HEK293 (cell line): ENCODE measurements at regions not wholly inside any gene's neighbourhood (a gene's known extent, or its start where the extent isn't known, plus 50 kb on each side); places are given as distances from the start of the nearest gene placed in this dataset.

Experiments
- ZNF157 ChIP-seq: fragments of 450-650 bp; formaldehyde crosslinking; IDR thresholded peaks from 2 replicates; pipeline ENCODE4 v1.5.1; 2016; ENCODE audit warnings: missing biosample characterization, missing genetic modification characterization
- ZNF211 ChIP-seq: fragments of 450-650 bp; formaldehyde crosslinking; IDR thresholded peaks from 2 replicates; pipeline ENCODE4 v1.5.1; 2016; ENCODE audit warnings: low read depth, missing biosample characterization, missing genetic modification characterization
- ZNF426 ChIP-seq: fragments of 450-650 bp; formaldehyde crosslinking; IDR thresholded peaks from 2 replicates; pipeline ENCODE4 v1.5.1; 2017; ENCODE audit warnings: missing biosample characterization, missing genetic modification characterization, mild to moderate bottlenecking, inconsistent platforms, moderate library complexity
- ZNF561 ChIP-seq: fragments of 450-650 bp; IDR thresholded peaks from 2 replicates; pipeline ENCODE4 v1.5.1; 2018; ENCODE audit warnings: missing biosample characterization, missing genetic modification characterization, borderline replicate concordance
- ZNF660 ChIP-seq: fragments of 450-650 bp; IDR thresholded peaks from 2 replicates; pipeline ENCODE4 v1.5.1; 2018; ENCODE audit warnings: missing biosample characterization, mild to moderate bottlenecking, missing genetic modification characterization
- ZNF76 ChIP-seq: fragments of 450-650 bp; formaldehyde crosslinking; IDR thresholded peaks from 2 replicates; pipeline ENCODE4; 2016; ENCODE audit warnings: low read depth, missing biosample characterization, missing genetic modification characterization, borderline replicate concordance
- ZNF792 ChIP-seq: fragments of 450-650 bp; formaldehyde crosslinking; IDR thresholded peaks from 2 replicates; pipeline ENCODE4 v1.5.1; 2016; ENCODE audit warnings: missing biosample characterization, missing genetic modification characterization
- TF ChIP-seq, protein P1 (sequence below): fragments of 450-650 bp; formaldehyde crosslinking; IDR thresholded peaks from 2 replicates; pipeline ENCODE4 v1.5.1; 2016; ENCODE audit warnings: missing biosample characterization, missing genetic modification characterization
- TF ChIP-seq, protein P2 (sequence below): fragments of 450-650 bp; formaldehyde crosslinking; optimal IDR thresholded peaks from 2 replicates; pipeline ENCODE3; 2016; ENCODE audit warnings: missing biosample characterization, mild to moderate bottlenecking, missing genetic modification characterization
- TF ChIP-seq, protein P3 (sequence below): fragments of 450-650 bp; formaldehyde crosslinking; IDR thresholded peaks from 2 replicates; pipeline ENCODE4 v1.5.1; 2016; ENCODE audit warnings: missing biosample characterization, missing genetic modification characterization
- TF ChIP-seq, protein P4 (sequence below): fragments of 450-650 bp; formaldehyde crosslinking; IDR thresholded peaks from 2 replicates; pipeline ENCODE4 v1.5.1; 2016; ENCODE audit warnings: missing biosample characterization, missing genetic modification characterization

DNA sequence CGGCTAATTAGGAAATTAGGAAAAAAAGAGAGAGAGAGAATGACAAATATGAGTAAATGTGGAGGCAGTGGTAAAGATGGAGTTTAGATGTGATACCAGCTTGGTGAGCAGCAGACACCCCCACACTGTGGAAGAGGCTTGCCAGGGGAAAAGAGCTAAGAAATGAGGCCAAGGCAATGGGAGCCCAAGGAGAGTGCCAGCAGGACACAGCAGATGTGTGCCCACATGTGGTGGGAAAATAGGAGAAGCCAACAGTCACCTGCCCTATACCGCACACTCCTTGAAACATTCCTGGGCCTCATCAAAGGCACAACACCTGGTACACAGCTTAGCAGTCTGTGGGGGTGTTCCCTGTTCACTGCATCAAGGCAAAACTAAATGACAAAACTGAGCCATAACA, 104.9 kb downstream of the FAM76B start:
- TF ChIP-seq, protein P1, sequence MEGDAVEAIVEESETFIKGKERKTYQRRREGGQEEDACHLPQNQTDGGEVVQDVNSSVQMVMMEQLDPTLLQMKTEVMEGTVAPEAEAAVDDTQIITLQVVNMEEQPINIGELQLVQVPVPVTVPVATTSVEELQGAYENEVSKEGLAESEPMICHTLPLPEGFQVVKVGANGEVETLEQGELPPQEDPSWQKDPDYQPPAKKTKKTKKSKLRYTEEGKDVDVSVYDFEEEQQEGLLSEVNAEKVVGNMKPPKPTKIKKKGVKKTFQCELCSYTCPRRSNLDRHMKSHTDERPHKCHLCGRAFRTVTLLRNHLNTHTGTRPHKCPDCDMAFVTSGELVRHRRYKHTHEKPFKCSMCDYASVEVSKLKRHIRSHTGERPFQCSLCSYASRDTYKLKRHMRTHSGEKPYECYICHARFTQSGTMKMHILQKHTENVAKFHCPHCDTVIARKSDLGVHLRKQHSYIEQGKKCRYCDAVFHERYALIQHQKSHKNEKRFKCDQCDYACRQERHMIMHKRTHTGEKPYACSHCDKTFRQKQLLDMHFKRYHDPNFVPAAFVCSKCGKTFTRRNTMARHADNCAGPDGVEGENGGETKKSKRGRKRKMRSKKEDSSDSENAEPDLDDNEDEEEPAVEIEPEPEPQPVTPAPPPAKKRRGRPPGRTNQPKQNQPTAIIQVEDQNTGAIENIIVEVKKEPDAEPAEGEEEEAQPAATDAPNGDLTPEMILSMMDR (tag by site-specific recombination) = no peak
- TF ChIP-seq, protein P2, sequence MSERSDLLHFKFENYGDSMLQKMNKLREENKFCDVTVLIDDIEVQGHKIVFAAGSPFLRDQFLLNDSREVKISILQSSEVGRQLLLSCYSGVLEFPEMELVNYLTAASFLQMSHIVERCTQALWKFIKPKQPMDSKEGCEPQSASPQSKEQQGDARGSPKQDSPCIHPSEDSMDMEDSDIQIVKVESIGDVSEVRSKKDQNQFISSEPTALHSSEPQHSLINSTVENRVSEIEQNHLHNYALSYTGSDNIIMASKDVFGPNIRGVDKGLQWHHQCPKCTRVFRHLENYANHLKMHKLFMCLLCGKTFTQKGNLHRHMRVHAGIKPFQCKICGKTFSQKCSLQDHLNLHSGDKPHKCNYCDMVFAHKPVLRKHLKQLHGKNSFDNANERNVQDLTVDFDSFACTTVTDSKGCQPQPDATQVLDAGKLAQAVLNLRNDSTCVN (tag by site-specific recombination) = no peak
- TF ChIP-seq, protein P3, sequence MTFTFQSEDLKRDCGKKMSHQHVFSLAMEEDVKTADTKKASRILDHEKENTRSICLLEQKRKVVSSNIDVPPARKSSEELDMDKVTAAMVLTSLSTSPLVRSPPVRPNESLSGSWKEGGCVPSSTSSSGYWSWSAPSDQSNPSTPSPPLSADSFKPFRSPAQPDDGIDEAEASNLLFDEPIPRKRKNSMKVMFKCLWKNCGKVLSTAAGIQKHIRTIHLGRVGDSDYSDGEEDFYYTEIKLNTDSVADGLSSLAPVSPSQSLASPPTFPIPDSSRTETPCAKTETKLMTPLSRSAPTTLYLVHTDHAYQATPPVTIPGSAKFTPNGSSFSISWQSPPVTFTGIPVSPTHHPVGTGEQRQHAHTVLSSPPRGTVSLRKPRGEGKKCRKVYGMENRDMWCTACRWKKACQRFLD (tag by site-specific recombination) = no peak
- no peak for TF ChIP-seq ZNF426 (tag by site-specific recombination)
- no peak for TF ChIP-seq ZNF211 (tag by site-specific recombination)
- TF ChIP-seq, protein P4, sequence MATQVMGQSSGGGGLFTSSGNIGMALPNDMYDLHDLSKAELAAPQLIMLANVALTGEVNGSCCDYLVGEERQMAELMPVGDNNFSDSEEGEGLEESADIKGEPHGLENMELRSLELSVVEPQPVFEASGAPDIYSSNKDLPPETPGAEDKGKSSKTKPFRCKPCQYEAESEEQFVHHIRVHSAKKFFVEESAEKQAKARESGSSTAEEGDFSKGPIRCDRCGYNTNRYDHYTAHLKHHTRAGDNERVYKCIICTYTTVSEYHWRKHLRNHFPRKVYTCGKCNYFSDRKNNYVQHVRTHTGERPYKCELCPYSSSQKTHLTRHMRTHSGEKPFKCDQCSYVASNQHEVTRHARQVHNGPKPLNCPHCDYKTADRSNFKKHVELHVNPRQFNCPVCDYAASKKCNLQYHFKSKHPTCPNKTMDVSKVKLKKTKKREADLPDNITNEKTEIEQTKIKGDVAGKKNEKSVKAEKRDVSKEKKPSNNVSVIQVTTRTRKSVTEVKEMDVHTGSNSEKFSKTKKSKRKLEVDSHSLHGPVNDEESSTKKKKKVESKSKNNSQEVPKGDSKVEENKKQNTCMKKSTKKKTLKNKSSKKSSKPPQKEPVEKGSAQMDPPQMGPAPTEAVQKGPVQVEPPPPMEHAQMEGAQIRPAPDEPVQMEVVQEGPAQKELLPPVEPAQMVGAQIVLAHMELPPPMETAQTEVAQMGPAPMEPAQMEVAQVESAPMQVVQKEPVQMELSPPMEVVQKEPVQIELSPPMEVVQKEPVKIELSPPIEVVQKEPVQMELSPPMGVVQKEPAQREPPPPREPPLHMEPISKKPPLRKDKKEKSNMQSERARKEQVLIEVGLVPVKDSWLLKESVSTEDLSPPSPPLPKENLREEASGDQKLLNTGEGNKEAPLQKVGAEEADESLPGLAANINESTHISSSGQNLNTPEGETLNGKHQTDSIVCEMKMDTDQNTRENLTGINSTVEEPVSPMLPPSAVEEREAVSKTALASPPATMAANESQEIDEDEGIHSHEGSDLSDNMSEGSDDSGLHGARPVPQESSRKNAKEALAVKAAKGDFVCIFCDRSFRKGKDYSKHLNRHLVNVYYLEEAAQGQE (tag by site-specific recombination) = no peak
- TF ChIP-seq ZNF561 = no peak
- TF ChIP-seq ZNF76 (tag by site-specific recombination) = no peak
- TF ChIP-seq ZNF660 (tag by site-specific recombination) = no peak
- no peak for TF ChIP-seq ZNF792 (tag by site-specific recombination)
- no peak for TF ChIP-seq ZNF157 (tag by site-specific recombination)
